Neuronal stem cell (in vitro differentiated cells): ENCODE measurements at regions not wholly inside any gene's neighbourhood (a gene's known extent, or its start where the extent isn't known, plus 50 kb on each side); places are given as distances from the start of the nearest gene placed in this dataset.
"Not testable (repeated sequence)": the region's sequence is repeated elsewhere in the genome, so short reads cannot be mapped to it uniquely, and the experiment has no call there.

ENCODE experiments used
- DNase-seq: peaks from one replicate; pipeline ENCODE4 v3.0.0-alpha.2; 2013; ENCODE audit warnings: low spot score
- H2AFZ ChIP-seq: one replicate; pipeline ENCODE4 v1.6.1; 2013; ENCODE audit warnings: mild to moderate bottlenecking, low read length, inconsistent platforms
- H2AK5ac ChIP-seq: 2 replicates; pipeline ENCODE4 v1.6.1; 2013; ENCODE audit warnings: low read depth, mild to moderate bottlenecking, inconsistent platforms, low read length, moderate library complexity, mixed read lengths
- H2BK120ac ChIP-seq: 2 replicates; pipeline ENCODE4 v1.6.1; 2013; ENCODE audit warnings: low read depth, mild to moderate bottlenecking, inconsistent platforms, low read length, moderate library complexity, mixed read lengths
- H2BK12ac ChIP-seq: one replicate; pipeline ENCODE4 v1.6.1; 2013; ENCODE audit warnings: low read length, inconsistent platforms
- H2BK15ac ChIP-seq: 2 replicates; pipeline ENCODE4 v1.6.1; 2013; ENCODE audit warnings: mild to moderate bottlenecking, low read length, inconsistent platforms, mixed read lengths
- H2BK5ac ChIP-seq: one replicate; pipeline ENCODE4 v1.6.1; 2013; ENCODE audit warnings: inconsistent platforms, mild to moderate bottlenecking, low read length, moderate library complexity
- H3K14ac ChIP-seq: one replicate; pipeline ENCODE4 v1.6.1; 2013; ENCODE audit warnings: low read length, inconsistent platforms
- H3K18ac ChIP-seq: 2 replicates; pipeline ENCODE4 v1.6.1; 2013; ENCODE audit warnings: low read length, inconsistent platforms
- H3K23ac ChIP-seq: 2 replicates; pipeline ENCODE4 v1.6.1; 2013; ENCODE audit warnings: low read depth, mild to moderate bottlenecking, mixed read lengths, low read length, inconsistent platforms; ENCODE audit not compliant: poor library complexity
- H3K27ac ChIP-seq: replicated peaks from 3 replicates; pipeline ENCODE4 v1.5.1; 2013; ENCODE audit warnings: low read length, inconsistent platforms
- H3K27me3 ChIP-seq, 3 experiments: 2 replicates each; pipeline ENCODE4 v1.6.1; 2013; ENCODE audit warnings: low read length in 3 of 3, mild to moderate bottlenecking in 2 of 3, inconsistent platforms in 1 of 3, low read depth in 1 of 3, mixed read lengths in 1 of 3, moderate library complexity in 1 of 3; ENCODE audit not compliant: control insufficient read depth in 3 of 3, insufficient read depth in 3 of 3
- H3K36me3 ChIP-seq, 2 donors: replicated peaks in 1 of 2; 2 replicates each; pipeline ENCODE4 v1.6.1; 2013; ENCODE audit warnings: low read length in 2 of 2; ENCODE audit not compliant: control insufficient read depth in 2 of 2, insufficient read depth in 2 of 2
- H3K4ac ChIP-seq: 2 replicates; pipeline ENCODE4 v1.6.1; 2013; ENCODE audit warnings: inconsistent platforms, mild to moderate bottlenecking, low read length, moderate library complexity
- H3K4me1 ChIP-seq, 2 donors: 1 replicate in 1 of 2; 2 replicates in 1 of 2; pipeline ENCODE4 v1.6.1; 2013; ENCODE audit warnings: low read length in 2 of 2, low read depth in 1 of 2; ENCODE audit not compliant: control insufficient read depth in 2 of 2, insufficient read depth in 1 of 2
- H3K4me2 ChIP-seq: one replicate; pipeline ENCODE4 v1.6.1; 2013; ENCODE audit warnings: mild to moderate bottlenecking, low read length, inconsistent platforms; ENCODE audit not compliant: insufficient read depth, poor library complexity, severe bottlenecking
- H3K4me3 ChIP-seq, 2 donors: 2 replicates each; pipeline ENCODE4 v1.5.1; 2013; ENCODE audit warnings: low read length in 2 of 2, mild to moderate bottlenecking in 2 of 2, inconsistent platforms in 1 of 2, moderate library complexity in 1 of 2
- H3K79me1 ChIP-seq: one replicate; pipeline ENCODE4 v1.6.1; 2013; ENCODE audit warnings: low read depth, mild to moderate bottlenecking, inconsistent platforms, low read length, moderate library complexity
- H3K9ac ChIP-seq: one replicate; pipeline ENCODE4 v1.6.1; 2013; ENCODE audit warnings: mild to moderate bottlenecking, low read depth, low read length, inconsistent platforms; ENCODE audit not compliant: poor library complexity
- H3K9me3 ChIP-seq, 2 donors: replicated peaks in 1 of 2; 2 replicates each; pipeline versions ENCODE3 to v1.6.1; 2013; ENCODE audit warnings: low read length in 2 of 2, mild to moderate bottlenecking in 2 of 2, inconsistent platforms in 1 of 2, low read depth in 1 of 2, mixed read lengths in 1 of 2, moderate library complexity in 1 of 2; ENCODE audit not compliant: control insufficient read depth in 2 of 2, insufficient read depth in 1 of 2
- H4K8ac ChIP-seq: one replicate; pipeline ENCODE4 v1.6.1; 2013; ENCODE audit warnings: low read depth, mild to moderate bottlenecking, inconsistent platforms, low read length, moderate library complexity
- H4K91ac ChIP-seq: one replicate; pipeline ENCODE4 v1.6.1; 2013; ENCODE audit warnings: low read length, low read depth, mild to moderate bottlenecking, inconsistent platforms; ENCODE audit not compliant: poor library complexity
- WGBS, 2 donors: extraction: QIAGEN DNeasy Blood & Tissue Kit; methylation state at CpG; one replicate each; pipeline ENCODE4 v1.1.7; 2013; ENCODE audit warnings: missing lambda C conversion rate in 2 of 2, mixed read lengths in 1 of 2; ENCODE audit not compliant: insufficient read length in 2 of 2, insufficient replicate concordance in 1 of 2; ENCODE audit errors: extremely low coverage in 2 of 2; 5-methylcytosine and 5-hydroxymethylcytosine counted together

- no CpG with 5 or more reads among the region's 4 CpGs for WGBS, 2 donors
These were observed 729.6 kb upstream of the ARPP21 start for GRCh38 chr3:34909679-34910078.

GRCh38 chr3:34919025-34919424 is 720.3 kb upstream of the ARPP21 start:
- DNase-seq = no peak
- no peak overlapping the region for H4K8ac ChIP-seq
- no peak overlapping the region for H2BK5ac ChIP-seq
- H3K79me1 ChIP-seq = no peaks in the 10 kb centered on the region
- H4K91ac ChIP-seq = no peak overlapping the region
- no peak overlapping the region for H3K4me2 ChIP-seq
- no peak overlapping the region for H2BK120ac ChIP-seq
- H2BK15ac ChIP-seq = no peak overlapping the region
- H3K14ac ChIP-seq = no peak overlapping the region
- H3K23ac ChIP-seq = no peak overlapping the region
- H3K9me3 ChIP-seq = no peaks in the 10 kb centered on the region
- no peak overlapping the region for H3K18ac ChIP-seq
- no peaks in the 10 kb centered on the region for H3K4me1 ChIP-seq
- no peak overlapping the region for H3K4me3 ChIP-seq
- no peaks in the 10 kb centered on the region for H3K36me3 ChIP-seq
- no peak overlapping the region for H2AFZ ChIP-seq
- no peak overlapping the region for H3K27ac ChIP-seq
- H3K4ac ChIP-seq = no peak overlapping the region
- H3K27me3 ChIP-seq = no peaks in the 10 kb centered on the region
- no peak overlapping the region for H3K9ac ChIP-seq
- no peak overlapping the region for H2BK12ac ChIP-seq
- H2AK5ac ChIP-seq = no peak overlapping the region

More at GRCh38 chr3:34909679-34910078, 729.6 kb upstream of the ARPP21 start:
- not testable (repeated sequence) for H2BK12ac ChIP-seq, H3K36me3 ChIP-seq, H3K9ac ChIP-seq, H3K4me2 ChIP-seq, H3K4me1 ChIP-seq, H3K23ac ChIP-seq, H2BK15ac ChIP-seq, H3K4me3 ChIP-seq, H4K8ac ChIP-seq, H2AK5ac ChIP-seq, H2AFZ ChIP-seq, H3K9me3 ChIP-seq, H4K91ac ChIP-seq, DNase-seq, H3K4ac ChIP-seq, H2BK120ac ChIP-seq, H3K18ac ChIP-seq, H3K79me1 ChIP-seq, H3K27ac ChIP-seq, H2BK5ac ChIP-seq, H3K14ac ChIP-seq, H3K27me3 ChIP-seq

- peak overlapping the region; percentile 28 for H2AFZ ChIP-seq
- peak overlapping the region; percentile 44 for H3K27ac ChIP-seq
- no peaks in the 10 kb centered on the region for H3K9me3 ChIP-seq
- H2BK120ac ChIP-seq = no peak overlapping the region
- no peak overlapping the region for H3K4me3 ChIP-seq
- H4K91ac ChIP-seq = no peak overlapping the region
- no peak overlapping the region for H2AK5ac ChIP-seq
- no peaks in the 10 kb centered on the region for H3K36me3 ChIP-seq
- H3K4ac ChIP-seq = no peak overlapping the region
- DNase-seq = peak; percentile 29
- no peak overlapping the region for H3K23ac ChIP-seq
- H4K8ac ChIP-seq = no peak overlapping the region
- no peak overlapping the region for H2BK5ac ChIP-seq
- no peak overlapping the region for H3K14ac ChIP-seq
- no peaks in the 10 kb centered on the region for H3K27me3 ChIP-seq
- H3K4me1 ChIP-seq = no peaks in the 10 kb centered on the region
- H2BK12ac ChIP-seq = no peak overlapping the region
- H3K4me2 ChIP-seq = no peak overlapping the region
- no peak overlapping the region for H3K9ac ChIP-seq
- no peak overlapping the region for H2BK15ac ChIP-seq
- no peak overlapping the region for H3K18ac ChIP-seq
- no peaks in the 10 kb centered on the region for H3K79me1 ChIP-seq
These were observed 718.5 kb upstream of the ARPP21 start for GRCh38 chr3:34920806-34921205.

- Histone ChIP-seq H4K91ac (no peak overlapping the region), H2BK12ac (no peak overlapping the region), H3K9me3 (no peaks in the 10 kb centered on the region), H3K4ac (no peak overlapping the region), H3K23ac (no peak overlapping the region), H2AFZ (no peak overlapping the region), H3K4me3 (no peak overlapping the region), H3K9ac (no peak overlapping the region), H2AK5ac (no peak overlapping the region), H3K4me2 (no peak overlapping the region), H3K27me3 (no peaks in the 10 kb centered on the region), H3K4me1 (no peaks in the 10 kb centered on the region), H3K18ac (no peak overlapping the region), H3K14ac (no peak overlapping the region), H2BK15ac (no peak overlapping the region), H2BK5ac (no peak overlapping the region), H3K79me1 (no peaks in the 10 kb centered on the region), H2BK120ac (no peak overlapping the region), H3K36me3 (no peaks in the 10 kb centered on the region), H3K27ac (no peak overlapping the region), H4K8ac (no peak overlapping the region)
- no peak for DNase-seq
- no CpG with 5 or more reads among the region's 2 CpGs for WGBS, 2 donors
These were observed 714.4 kb upstream of the ARPP21 start for GRCh38 chr3:34924961-34925360.
